D721Med (cell line): ENCODE measurements at regions not wholly inside any gene's neighbourhood (a gene's known extent, or its start where the extent isn't known, plus 50 kb on each side); places are given as distances from the start of the nearest gene placed in this dataset.

Experiments used
- DNase-seq: peaks from one replicate; pipeline ENCODE4 v3.0.0; 2011; ENCODE audit warnings: low spot score; ENCODE audit not compliant: insufficient read length
- FAIRE-seq: peaks from 2 replicates; lab custom pipeline; 2011; peaks lifted over from hg19 to GRCh38; lab: Jason Lieb, UNC
- TF ChIP-seq, protein P1 (sequence below): IDR thresholded peaks from 2 replicates; pipeline ENCODE4 v1.5.1; 2012; ENCODE audit warnings: mild to moderate bottlenecking, control low read depth; ENCODE audit not compliant: insufficient read depth; ENCODE audit errors: missing control alignments

DNA sequence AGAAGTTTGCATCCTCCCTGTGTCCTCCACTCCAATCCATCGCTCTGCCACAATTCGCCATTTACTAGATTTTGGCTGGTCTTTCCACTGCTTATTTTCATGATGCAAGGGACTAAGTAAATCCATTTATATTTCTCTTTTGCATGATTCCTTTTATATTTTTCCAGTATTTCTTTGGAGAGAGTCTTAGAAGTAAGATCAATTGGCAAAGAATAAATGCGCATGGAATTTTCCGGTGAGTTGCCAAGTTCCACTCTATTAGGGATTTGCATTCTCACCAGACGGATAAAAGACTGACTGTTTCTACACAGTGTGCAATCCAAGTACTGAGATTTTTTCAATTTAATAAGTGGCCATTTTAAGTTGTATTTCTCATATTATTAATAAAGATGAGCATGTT is 91.7 kb upstream of the PHACTR3 start:
- DNase-seq (no peak), FAIRE-seq (no peak)
- TF ChIP-seq, protein P1, sequence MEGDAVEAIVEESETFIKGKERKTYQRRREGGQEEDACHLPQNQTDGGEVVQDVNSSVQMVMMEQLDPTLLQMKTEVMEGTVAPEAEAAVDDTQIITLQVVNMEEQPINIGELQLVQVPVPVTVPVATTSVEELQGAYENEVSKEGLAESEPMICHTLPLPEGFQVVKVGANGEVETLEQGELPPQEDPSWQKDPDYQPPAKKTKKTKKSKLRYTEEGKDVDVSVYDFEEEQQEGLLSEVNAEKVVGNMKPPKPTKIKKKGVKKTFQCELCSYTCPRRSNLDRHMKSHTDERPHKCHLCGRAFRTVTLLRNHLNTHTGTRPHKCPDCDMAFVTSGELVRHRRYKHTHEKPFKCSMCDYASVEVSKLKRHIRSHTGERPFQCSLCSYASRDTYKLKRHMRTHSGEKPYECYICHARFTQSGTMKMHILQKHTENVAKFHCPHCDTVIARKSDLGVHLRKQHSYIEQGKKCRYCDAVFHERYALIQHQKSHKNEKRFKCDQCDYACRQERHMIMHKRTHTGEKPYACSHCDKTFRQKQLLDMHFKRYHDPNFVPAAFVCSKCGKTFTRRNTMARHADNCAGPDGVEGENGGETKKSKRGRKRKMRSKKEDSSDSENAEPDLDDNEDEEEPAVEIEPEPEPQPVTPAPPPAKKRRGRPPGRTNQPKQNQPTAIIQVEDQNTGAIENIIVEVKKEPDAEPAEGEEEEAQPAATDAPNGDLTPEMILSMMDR = no peak

DNA sequence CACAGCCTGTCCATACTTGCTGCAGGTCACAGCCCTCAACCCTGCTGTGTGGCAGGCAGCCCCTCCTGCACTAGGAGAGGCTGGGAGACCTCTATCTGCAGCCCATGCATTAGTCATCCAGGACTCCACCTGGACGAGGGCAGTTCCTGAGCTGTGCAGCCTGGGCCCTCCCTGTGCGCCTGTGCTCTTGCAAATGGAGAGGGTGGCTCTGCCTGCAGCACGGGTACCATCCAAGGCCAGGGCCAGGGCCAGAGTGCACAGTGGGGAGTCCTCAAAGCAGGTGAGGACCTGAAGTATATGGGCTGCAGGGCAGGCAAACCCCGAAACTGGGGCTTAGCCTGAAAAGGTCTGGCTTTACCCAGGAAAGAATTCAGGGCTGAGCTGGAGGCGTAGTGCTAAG is 89.8 kb upstream of the PHACTR3 start:
- no peak for FAIRE-seq
- TF ChIP-seq, protein P1 = no peak
- no peak for DNase-seq

DNA sequence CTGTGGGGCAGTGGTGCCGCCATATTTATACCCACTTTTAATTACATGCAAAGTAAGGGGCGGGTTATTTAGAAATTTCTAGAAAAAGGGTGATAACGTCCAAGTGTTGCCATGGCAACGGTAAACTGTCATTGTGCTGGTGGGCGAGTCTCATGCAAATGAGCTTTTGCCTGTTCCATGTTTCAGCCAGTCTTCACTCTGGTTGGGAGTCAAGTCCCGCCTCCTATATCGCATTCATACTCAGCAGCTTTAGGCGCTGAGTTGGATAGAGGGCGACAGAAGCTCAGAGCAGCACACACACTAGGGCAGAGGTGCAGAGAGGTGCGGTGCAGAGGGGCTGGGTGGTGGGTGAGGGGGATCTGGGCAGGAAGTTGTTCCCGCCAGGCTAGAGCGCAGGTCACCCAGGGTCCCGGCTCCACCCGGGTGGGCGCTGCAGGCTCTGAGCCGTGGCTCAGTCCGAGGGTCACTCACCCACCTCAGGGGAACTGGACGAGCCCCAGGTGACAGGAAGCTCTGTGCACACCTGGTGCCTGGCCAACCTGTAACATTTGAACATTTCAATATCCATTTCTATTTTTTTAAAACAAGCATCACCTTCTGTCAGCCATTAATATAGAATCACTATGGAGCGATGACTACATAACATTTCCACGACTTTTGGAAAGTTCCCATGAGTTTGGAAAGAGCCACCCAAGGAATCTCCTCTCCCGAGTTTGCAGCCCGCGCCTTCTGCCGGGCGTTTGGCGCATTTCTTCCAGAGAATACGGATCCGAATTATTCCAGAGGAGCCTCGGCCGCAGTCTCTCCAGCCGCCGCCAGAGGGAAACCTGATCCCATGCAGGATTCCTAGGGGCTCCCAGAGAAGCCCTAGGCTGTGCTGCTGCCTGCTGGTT is 89.1 kb upstream of the PHACTR3 start:
- DNase-seq = peak; percentile 64
- no peak for FAIRE-seq
- TF ChIP-seq, protein P1 = peak; percentile 79

DNA sequence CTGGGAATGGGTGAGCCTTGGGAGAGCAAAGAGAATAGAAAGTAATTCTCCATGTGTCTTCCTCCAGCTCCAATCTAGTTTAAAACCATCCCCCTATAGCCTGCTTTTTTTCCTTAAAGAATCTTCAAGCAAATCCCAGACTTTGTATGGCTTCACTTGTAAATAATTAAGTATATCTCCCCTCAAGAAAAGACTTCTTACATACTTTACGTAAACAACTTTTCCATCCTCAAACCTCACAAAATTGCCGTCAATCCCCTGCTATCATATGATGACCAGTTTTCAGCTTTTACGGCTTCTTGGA is 88.5 kb upstream of the PHACTR3 start:
- DNase-seq (no peak), FAIRE-seq (no peak)
- TF ChIP-seq, protein P1 = no peak

DNA sequence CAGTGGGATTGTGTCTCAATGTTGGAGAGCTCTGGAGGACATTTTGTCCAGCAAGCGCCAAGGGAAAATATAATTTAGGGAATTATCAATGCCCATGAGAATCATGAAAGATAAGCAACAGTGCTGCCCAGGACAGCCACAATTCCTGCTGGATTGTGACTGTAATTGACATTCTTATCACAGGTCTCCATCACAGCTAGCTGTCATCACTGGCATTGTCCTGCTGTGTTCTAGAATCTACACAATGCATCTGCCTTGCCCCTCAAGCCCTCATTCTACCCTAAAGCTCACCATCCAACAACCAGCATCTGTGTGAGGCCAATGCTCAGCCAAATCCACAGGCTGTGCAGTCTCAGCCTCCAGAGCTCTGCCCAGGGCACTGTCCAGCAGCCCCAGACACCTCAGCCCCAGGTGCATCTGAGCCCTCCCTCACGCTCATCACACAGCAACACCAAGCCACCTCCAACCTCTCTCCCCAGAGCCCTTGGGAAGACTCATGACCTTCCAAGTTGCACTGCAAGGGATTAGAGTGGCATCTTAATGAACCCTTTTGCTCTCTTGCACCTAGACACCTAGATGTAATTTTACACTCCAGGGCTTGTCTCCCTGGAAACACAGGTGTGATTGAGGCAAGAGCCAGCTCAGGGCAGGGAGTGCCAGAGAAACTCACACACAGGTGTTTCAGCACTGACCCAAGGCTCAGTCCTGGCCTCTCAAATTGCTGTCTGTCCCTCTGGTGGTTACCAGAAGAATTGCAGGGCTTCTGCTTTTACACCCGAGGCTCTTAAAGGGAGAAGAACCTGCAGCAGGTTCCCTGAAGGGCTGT is 85.2 kb upstream of the PHACTR3 start:
- DNase-seq (peak; percentile 67), FAIRE-seq (no peak)
- TF ChIP-seq, protein P1 = peak; percentile 61

GRCh38 chr20:59519707-59520014 is 84.7 kb upstream of the PHACTR3 start:
- DNase-seq (no peak), FAIRE-seq (no peak)

More at GRCh38 chr20:59519707-59520014, 84.7 kb upstream of the PHACTR3 start:
- TF ChIP-seq, protein P1 = no peak
